ENCODE measurements at regions not wholly inside any gene's neighbourhood (a gene's known extent, or its start where the extent isn't known, plus 50 kb on each side); places are given as distances from the start of the nearest gene placed in this dataset.

DNA sequence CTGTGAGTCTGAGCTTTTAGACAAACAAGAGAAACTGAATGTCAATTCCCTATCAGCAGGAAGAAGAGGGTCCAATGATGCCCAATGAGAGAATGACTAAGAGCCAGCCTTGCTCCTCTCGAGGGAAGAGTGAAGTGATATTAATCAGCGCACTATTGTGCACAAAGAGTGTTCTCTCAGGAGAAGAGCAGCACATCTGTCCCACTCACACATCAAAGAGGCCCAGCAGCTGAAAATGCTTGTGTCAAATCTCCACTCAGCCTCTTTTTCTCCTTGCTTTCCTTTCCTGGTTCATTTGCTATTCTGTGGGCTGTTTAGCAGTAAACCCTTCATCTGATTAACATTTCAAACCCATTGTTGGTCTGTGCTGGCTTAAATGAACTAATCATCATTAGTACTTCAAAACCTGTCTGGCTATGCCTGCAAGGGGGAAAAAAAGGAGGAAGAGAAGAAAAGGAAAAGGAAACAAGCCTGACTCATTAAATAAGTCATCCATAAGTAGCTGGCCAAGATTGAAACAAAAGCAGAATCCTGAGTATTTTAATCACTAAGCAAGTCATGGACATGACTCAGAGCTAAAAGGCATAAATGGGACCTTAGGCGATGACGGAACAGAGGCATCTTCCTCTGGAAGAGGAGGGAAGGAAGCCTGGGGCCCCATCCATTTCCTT, 912.7 kb downstream of the TUSC7 start:
- no peak for DNase-seq

DNA sequence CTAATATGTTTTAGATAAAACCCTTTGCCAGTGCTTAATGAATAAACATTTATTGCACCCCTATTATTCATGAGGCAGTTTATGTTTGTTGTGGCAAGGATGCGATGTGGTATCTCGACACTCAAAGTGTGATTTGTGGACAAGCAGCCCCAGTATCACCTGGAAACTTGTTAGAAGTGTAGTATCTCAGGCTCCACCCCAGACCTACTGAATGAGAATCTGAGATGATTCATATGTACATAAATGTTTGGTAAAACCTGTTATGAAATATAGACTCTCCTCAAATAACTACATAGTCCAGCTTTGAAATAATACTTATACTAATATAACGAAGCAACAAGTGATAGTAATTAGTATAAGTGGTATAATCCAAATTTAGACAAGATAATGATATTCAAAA, 914.8 kb downstream of the TUSC7 start:
- DNase-seq = no peak

DNA sequence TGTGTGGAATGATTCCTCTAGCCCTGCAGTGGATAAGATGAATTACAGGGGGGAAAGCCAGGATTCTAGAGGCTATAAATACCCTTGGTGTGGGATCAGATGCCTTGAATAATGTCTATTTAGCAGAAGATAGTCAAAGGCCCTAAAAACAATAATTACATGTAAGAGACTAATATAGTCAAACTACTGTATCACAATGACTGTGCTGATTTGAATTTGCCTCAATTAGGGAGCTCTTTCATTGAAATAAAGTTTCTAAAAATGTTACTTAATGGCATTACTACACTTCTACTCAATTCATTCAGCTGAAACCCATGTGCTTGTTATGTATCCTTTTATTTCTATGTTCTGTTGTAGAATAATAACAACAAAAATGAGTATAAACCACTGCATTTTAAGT, 915.6 kb downstream of the TUSC7 start:
- DNase-seq = no peak

DNA sequence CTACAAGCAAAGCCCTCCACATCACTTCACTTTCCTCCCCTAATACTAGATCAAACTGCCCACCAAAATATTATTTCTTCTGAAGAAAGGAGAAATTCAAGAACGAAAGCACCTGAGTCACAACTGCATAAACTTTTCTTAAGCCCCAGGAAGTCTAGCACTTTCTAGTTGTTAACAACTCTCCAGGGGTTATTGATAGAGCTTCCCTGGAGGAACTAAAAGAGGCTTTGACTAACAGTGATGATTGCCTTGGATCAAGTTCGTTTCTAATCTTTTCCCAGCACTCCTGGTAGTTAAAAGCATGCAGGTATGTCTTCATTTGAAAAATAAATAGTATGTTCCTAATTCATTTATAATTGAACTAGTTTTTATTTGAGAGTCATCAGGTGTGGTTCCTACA, 917.0 kb downstream of the TUSC7 start:
- no peak for DNase-seq

DNA sequence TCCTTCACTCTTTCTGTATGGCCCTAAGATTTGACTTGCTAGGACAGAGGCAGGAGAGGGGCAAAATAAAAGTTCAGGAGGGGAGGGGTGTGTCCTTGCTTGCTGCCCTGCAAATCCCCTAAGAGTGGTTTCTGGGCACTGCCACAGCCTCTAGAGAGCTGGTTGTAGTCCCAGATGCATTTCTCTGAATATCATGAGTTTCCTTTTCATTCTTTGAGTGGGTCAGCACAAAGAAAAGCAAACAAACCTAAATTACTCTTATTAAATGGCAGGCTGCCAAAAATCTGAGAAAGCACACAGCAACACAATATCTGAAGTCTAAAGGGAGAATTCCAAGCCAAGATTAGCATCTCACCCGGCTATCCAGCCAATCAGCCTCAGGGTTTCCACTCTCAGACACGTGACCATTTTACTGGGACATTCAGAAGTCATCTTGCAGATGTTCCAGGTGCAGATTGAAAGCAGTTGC, 919.3 kb downstream of the TUSC7 start:
- peak; percentile 76 for DNase-seq

DNA sequence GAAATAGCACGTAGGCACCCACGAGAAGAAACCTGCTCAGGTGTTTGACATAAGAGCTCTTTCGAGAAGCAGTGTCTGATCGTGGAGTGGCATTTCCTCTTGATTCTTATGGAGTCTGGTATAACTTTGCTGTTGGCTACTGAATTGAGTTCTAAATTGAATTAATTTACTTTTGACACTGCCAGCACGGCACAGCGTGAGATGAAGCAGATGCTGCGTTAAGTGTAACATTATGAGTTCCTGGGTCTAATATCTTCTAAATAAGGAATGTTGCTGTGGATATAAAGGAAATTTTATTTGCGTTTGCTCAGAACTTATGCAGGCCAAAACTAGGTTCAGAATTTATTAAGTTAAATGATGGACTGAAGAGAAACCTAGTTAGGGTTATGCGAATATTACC, 919.9 kb downstream of the TUSC7 start:
- DNase-seq = no peak

DNA sequence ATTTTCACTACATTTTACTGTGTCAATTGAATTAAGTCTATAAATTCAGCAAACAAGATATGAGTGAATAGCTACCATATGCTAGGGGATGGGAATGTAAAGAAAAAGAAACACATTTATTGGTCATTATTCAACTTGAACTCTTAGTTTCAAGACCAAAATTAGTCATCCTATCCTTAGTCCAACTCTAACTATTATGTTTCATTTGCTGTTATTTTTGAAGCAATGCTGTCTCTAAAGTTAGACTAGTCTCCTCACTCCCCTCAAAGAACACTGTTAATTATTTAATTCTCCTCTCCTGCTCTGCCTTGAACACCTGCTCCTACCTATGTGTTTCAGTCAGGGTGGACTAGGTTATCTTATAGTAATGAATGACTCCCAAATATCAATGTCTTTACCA, 920.9 kb downstream of the TUSC7 start:
- DNase-seq = no peak

DNA sequence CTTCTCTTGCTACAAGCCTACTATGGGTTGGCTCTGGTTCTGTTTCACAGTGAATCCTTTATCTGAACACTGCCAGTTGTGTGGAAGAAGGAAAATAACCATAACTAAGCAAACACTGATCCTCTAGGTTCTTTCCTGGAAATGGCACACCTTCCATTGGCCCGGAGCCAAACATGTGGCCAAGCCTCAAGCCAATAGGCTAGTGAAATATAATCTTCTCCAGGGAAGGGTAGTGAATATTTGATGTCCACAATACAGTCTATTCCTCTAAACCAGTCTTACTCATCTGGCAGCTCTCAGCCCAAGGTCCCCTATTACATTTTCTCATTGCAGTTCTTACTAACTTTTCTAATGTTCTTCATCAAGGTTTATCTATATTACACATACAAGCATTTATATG, 921.3 kb downstream of the TUSC7 start:
- DNase-seq = no peak

DNA sequence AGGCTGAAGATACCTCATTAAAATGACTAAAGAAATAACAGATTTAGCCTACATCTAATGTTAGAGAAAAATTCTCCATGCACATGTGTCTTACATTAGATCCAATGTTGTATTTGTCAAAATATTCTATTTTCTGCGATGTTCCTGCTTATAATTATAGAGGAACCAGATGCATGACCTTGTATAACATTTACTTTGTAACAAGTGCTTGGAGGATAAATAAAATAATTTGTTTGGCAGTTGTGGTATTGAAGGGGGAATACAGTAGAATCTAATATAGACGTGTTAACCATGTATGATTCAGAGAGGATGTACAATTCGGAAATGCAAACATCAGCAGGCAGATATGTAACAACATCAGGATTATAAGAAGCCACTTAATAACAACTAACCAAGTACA, 922.2 kb downstream of the TUSC7 start:
- DNase-seq = no peak

DNA sequence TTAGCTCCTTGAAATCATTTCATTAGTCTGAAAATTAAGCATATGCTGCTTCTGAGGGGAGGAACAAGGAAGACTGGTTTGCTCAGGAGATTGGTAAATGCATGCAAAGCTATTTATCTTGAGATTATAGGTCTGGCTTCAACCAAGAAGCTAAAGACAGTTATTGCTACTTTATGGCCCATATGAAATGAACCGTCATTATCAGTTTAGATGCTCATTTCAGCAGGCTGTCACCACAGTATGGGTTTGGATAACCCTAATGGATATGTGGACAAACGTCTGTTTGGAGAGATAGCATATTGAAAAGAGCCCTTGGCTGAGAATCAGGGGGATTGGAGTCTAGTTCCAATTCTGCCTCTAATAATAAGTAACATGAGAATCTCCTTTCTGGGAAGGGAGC, 922.6 kb downstream of the TUSC7 start:
- no peak for DNase-seq

DNA sequence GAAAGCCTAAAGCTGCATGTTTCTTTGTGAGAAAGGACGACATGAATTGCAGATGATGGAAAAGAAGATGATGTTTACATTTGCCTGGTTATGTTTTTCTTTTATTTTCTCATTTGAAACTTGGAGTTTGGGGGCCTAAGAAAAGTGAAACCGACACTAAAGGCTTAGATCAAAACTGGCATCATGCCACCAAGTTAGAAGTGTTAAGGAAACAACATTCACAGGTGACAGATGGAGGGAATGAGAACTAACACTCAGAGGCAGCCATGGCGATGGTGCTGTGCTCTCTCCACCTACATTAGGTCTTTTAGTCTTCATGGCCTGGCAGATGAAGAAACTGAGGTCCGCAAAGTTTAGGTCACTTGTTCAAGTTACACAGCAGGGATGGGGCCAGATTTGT, 923.6 kb downstream of the TUSC7 start:
- DNase-seq = no peak

DNA sequence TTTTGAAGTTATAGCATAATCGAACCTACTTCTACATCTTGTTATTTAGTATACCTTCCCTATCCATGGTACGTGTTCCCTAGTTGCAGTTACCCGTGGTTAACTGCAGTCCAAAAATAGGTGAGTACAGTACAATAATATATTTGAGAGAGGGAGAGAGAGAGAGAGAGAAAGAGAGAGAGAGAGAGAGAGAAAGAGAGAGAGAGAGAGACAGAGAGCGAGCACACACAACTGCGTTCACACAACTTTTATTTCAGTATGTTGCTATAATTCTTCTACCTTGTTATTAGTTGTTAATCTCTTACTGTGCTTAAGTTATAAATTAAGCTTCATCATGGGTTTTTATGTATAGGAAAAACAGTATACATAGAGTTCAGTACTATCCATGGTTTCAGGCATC, 928.1 kb downstream of the TUSC7 start:
- no peak for DNase-seq

DNA sequence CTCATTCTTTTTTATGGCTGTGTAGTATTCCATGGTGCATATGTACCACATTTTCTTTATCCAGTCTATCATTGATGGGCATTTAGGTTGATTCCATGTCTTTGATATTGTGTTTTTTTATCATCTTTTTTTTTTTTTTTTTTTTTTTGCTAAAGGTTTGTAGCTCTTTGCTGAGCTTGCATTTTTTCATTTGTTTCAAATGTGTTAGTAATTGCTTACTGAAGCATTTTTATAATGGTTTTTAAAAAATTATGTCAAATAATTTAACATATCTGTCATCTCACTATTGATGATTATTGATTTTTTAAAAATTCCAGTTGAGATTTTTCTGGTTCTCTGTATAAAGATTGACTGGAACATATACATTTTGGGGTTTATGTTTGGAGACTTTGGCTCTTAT, 934.6 kb downstream of the TUSC7 start:
- DNase-seq = no peak

DNA sequence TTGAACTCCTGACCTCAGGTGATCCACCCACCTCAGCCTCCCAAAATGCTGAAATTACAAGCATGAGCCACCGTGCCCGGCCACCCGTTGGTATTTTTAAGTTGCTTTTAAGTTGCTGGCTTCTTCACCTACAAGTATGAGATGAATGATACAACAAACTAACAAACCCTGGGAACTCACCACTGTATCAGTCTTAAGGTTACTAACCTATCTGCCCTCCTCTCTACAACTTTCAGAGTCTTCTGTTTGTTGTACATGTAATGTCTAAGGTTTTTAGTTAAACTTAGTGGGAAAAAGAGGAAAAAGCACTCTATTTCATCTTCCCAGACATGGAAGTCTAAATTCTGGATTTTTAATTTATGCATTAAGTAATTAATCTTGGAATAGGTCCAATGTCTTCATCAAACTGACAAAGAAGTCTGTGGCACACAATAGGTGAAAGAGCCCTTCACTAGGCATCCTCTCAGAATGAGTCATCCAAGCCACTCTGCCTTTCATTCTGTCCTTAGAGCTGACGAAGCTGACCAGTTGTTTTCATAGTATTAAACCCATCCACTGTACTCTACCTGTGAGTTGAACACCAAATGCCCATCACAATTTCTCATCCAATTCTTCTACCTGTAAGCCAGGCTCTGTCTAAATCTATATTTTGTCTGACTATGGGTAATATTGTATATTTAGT, 936.1 kb downstream of the TUSC7 start:
- DNase-seq = no peak

DNA sequence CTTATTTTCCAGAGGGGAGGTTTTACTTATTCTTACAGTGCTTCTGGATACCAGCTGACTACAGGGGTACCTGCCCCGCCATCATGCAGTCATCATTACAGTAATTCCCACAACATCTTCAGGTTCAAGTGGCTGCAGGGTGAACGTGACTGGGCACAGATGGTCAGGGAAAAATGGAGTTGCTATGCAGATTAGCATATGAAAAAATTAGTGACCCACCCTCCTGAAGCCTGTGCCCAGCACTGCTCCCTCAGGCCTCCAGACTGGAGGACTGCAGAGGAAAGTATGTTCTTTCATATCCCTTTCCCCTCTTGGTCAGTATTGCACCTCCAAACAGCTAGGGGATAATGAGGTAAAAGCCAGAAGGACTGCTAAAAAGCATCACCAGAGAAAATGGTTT, 937.9 kb downstream of the TUSC7 start:
- DNase-seq = no peak

DNA sequence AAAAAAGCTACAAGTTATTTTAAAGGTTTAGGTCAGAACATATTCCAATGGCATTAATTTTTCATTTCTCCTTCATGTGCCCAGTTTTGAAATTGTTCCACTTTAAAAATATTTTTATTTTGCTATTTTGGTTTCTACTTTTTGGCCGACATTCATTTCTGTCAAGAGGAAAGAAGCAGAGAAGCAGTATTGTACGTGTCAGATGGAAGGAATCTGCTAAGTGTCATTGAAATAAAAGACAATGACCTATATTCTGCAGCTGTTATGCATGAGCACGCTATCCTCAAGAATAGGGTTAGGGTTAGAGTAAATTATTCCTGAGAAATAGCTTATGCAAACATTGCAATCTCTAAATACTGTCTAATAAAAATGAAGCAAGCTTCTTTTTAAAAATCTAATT, 941.7 kb downstream of the TUSC7 start:
- peak; percentile 5 for DNase-seq

DNA sequence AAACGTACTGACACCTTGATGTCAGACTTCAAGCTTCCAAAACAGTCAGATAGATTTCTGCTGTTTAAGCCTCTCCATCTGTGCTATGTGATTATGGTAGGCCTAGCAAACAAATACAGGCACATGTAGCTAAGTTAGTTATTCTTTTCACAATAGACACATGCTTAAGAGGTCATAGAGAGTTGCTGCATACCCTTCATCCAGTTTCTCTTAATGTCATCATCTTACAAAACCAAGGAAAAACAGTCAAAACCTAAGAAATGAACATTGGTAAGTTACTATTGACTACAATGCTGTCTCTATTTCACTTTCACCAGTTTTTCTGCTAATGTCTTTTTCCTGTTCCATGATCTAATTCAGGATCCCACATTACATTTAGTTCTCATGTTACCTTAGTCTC, 946.8 kb downstream of the TUSC7 start:
- no peak for DNase-seq

DNA sequence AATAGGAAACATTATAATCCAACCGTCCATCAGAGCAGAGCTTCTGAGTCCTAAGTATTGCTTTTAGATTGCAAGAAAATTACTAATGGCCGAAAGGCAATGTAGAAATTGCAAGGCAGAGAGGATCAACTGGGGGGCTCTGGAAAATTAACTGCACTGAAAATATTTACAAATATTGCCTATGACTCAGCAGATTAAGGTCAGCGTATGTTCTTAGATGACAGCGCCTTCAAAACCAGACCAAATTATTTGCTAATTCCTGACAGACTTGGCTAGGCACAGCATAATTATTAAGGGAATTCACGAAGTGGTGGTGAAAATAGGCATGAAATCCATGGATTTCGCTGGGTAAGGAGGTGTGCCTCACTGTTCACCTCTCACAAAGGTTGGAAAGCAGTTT, 947.7 kb downstream of the TUSC7 start:
- no peak for DNase-seq

DNA sequence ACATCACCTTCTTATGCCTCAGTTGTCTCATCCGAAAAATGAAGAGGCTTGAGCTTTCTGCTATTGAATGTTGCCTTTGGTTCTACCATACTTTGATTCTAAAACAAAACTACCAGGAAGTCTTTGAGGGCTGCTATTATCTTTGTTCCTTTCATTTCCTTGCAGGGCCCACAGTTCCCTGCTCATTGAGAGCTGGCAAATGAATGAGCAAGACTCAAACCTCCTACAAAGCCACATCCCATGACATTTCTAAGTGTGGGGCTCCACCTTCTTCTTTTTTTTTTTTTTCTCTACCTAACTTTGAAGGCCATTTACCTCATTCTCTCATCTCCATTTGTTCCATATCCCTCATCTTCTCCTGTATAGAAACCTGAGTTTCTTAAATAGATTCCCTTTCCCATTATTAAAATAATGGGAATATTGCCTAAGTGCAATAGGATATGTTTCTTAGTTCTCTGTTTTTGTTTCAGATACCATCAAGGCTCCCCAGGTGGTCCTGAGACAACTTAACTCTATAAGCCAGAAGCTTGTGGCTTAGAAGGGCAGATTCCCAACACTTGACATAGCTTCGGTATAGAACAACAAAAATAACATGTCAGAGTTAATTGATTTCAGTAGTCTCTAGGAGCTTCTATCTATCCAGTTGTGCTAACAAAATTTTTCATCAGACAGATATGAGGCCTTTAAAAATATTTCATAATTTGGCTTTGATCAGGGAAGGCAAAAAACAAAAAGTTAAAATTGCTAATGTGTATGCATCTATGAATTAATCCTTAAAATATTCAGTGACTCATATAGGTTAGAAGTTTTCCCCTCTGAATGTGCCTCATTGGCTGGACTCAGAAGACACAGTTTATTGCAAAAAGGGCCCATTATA, 951.6 kb downstream of the TUSC7 start:
- no peak for DNase-seq

DNA sequence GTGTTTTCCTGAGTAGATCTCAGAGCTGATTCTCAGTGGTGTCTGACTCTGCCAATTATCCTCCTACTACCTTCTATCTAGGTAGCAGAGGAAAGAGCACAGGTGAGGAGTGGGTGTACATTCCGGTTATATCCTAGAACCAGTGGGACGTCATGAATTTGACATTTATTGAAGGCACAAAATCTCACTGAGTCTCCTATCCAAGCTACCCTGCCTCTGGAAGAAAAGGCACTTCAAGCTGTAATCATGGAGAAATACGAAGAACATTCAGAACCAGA, 952.2 kb downstream of the TUSC7 start:
- no peak for DNase-seq

DNA sequence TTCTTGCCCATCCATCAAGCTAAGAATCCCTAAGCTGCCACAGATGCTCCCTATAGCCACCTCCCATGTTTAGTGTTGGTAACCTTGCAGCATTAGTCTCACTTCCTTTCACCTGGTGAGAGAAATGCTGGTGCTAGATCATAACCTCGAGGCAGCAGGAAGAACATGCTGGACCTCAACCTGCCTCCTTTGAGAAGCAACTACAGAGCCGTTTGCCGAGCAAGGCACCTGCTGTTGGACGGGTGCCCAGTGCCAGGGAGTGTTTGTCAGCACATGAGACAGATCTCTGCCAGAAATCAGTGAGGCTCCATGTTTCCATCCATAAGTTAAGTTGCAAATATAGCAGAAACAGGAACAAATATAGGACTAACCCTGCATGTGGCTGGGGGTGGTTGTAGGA, 955.7 kb downstream of the TUSC7 start:
- no peak for DNase-seq

DNA sequence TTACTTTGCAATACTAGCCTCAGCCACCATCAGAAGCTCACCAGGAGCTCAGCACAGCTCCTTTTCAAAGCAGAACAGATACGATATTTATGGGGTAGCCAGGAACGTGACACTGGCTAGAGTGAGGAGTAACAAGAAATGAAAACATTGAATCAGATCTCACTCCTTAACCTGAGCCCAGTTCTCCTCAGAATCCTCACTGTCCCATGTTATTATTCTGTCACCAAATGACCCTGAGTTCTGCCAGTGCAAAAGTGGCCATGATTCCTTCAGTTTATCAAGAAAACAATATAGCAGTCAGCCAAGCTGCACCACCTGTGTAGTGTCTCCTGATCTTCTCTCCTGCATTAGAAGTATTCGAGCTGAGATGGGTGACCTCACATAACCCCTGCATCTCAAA, 956.7 kb downstream of the TUSC7 start:
- DNase-seq = no peak

DNA sequence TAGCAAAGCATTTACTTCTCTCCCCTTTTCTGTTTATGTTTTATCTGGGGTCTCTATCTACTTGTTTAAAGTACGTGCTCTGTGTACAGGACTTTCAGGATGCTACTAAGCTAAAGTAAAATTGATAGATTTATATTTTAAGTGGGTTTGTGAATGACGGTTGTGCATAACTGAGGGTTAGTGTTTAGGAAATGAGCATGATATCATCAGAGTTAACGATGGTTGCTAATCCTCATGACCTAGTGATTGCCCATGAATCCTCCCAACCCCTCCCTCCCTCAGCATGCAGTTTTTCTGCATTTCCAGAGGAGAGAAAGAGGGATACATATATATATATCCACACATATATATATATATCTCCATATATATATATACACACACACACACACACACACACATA, 957.2 kb downstream of the TUSC7 start:
- no peak for DNase-seq

DNA sequence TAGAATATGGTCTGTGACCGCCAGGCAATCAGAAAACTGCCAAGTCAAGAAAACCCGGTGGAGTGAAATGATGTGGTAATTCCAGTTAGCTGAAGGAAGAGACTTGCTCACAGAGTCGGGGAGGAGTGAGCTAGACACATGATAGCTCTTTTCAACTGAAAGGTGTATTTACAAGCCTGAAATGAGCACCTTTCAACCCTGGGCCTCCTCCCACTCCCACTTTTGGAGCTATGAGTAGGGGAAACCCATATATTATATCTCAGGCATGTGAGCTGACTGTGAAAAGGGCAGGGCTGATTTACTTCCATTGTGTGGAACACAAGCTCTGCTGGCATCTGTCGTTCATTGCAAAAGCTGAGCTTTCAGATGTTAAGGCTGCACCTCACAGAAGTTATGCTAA, 960.2 kb downstream of the TUSC7 start:
- no peak for DNase-seq
